HG03469 (cell line): ENCODE measurements at regions not wholly inside any gene's neighbourhood (a gene's known extent, or its start where the extent isn't known, plus 50 kb on each side); places are given as distances from the start of the nearest gene placed in this dataset.

Source experiments
- ATAC-seq: cut with Tn5 transposase; IDR thresholded peaks from one replicate; pipeline ENCODE4 v1.9.1; 2021; ENCODE audit warnings: mild to moderate bottlenecking, moderate library complexity, moderate number of reproducible peaks; ENCODE audit not compliant: unreplicated experiment

GRCh38 chr2:7976206-7976605 is 705.6 kb upstream of the ID2 start:
- no peak for ATAC-seq

DNA sequence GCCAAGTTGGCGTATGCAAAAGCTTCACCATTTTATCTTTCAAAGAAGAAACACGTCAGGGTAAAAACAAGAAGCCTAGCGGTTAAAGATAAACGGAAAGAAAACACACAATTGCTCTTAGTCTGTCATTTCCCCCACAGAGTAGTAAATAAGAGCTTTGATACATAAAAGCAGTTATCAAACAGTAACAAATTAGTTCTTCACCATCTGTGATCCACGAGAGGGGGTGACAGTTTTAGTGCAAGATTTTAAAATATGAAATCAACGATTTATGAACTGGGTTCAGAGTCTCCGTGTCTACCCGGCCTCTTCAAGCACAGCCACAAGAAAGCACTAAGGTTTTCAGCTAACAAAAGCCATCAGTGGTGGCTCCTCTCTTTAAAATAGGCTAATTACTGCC is 703.9 kb upstream of the ID2 start:
- no peak for ATAC-seq

DNA sequence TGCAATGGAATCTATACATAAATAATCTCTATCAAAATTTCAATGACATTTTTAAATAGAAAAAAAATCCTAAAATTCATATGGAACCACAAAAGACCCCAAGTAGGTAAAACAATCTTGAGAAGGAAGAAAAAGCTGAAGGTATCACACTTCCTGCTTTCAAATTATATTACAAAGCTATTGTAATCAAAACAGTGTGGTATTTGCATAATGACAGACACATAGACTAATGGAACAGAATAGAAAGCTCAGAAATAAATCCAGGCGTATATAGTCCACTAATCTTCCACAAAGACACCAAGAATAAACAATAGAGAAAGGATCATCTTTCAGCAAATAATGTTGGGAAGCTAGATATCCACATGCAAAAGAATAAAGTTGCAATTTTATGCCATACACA is 699.8 kb upstream of the ID2 start:
- ATAC-seq: no peak

DNA sequence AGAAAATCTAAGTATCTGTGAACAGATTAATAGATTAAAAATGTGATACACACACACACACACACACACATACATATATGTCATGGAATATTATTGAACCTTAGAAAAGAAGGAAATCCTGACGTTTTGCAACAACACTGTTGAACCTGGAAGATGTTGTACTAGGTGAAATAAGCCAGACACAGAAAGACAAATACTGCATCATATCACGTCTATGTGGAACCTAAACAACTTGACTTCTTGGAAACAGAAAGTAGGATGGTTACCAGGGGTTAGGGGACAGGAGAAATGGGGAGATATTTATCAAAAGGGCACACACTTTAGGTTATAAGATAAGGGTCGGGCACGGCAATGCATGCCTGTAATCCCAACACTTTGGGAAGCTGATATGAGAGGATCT is 698.4 kb upstream of the ID2 start:
- ATAC-seq: no peak

DNA sequence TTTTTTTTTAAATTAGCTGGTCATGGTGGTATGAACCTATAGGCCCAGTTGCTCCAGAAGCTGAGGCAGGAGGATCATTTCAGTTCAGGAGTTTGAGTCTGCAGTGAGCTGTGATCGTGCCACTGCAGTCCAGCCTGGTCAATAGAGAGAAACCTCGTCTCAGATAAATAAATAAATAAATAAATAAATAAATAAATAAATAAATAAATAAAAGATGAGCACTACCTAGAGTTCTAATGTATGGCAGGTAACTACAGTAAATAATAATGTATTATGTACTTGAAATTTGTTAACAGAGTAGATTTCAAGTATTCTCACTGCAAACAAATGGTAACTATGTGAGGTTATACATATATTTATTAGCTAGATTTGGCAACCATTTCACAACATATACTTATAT is 697.9 kb upstream of the ID2 start:
- ATAC-seq: no peak

DNA sequence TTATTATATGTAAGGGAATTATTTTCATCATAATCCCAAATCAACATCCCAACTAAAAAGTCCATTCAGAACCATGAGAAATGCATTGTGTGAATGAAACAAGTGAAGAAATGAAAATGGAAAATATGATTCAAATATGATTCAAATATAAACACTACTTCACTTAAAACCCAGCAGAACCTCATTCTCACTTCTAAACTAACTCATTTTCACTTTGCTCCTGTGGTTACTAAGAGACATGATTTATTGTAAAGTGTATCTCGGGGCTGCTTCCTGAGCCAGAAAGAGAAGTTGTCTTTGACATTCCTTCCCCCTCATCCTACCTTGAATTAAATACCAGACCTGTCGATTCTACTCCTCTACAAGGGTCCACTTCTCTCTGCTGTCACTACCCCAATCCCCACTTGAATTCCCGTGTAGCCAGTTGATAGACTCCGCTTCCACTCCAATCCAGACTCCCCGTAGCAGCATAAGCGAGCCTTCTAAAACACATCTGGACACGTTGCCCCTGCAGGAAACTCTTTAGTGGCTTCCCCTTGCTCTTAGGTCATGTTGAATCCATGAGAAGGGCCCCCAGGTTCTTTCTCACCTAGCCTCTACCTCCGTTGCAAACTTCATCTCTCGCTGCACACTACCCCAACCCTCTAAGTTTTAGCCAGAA is 697.0 kb upstream of the ID2 start:
- ATAC-seq: no peak

DNA sequence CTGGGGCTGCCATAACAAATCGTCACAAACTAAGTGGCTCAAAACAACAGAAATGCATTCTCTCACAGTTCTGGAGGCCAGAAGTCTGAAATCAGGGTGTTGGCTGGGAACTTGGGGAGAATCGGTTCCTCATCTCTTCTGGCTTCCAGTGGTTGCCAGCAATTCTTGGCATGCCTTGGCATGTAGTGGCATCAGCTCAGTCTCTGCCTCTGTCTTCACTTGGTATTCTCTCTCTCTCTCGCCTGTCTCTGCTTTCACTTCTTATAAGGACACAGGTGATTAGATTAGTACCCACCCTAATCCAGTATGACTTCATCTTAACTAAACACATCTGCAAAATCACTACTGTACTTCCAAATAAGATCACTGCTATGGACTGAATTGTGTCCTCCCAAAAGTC is 695.4 kb upstream of the ID2 start:
- ATAC-seq: no peak

GRCh38 chr2:7987992-7988391 is 693.9 kb upstream of the ID2 start:
- no peak for ATAC-seq

DNA sequence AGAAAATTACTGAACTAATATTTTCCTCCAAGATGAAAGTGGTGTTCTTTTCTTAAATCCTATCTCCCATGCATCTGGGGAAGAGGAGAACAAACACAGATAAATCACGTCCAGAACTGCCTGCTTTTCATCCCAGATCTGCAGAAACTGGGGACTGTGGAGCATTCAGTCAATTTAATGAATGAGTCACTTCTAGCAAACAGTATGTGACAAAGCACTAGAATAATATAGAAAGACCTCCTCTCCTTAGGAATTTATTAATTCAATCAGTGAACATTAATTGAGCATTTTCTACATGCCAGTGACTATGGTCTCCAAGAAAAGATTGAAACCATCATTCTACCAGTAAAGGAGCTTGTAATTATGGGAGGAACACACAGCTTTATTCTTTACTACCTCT is 693.4 kb upstream of the ID2 start:
- ATAC-seq: no peak

DNA sequence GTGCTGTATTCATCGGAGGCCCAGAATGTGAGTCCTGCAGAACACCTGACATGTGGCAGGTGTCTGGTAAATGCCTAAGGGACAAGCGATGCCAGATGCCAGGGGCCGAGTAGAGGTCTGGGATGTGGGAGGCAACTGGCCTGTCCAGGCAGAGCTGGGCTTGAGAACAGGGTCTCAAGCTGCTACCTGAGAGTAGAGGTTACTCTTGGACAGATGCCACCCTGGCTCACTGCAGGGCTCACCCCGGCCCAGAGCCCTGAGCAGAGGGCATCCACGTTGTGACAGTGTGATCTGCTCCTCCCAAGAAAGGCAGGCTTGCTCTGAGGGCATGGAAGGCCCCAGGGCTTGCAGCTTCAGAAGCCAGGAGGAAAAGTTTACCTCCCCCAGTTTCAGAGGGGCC is 692.0 kb upstream of the ID2 start:
- ATAC-seq: no peak

DNA sequence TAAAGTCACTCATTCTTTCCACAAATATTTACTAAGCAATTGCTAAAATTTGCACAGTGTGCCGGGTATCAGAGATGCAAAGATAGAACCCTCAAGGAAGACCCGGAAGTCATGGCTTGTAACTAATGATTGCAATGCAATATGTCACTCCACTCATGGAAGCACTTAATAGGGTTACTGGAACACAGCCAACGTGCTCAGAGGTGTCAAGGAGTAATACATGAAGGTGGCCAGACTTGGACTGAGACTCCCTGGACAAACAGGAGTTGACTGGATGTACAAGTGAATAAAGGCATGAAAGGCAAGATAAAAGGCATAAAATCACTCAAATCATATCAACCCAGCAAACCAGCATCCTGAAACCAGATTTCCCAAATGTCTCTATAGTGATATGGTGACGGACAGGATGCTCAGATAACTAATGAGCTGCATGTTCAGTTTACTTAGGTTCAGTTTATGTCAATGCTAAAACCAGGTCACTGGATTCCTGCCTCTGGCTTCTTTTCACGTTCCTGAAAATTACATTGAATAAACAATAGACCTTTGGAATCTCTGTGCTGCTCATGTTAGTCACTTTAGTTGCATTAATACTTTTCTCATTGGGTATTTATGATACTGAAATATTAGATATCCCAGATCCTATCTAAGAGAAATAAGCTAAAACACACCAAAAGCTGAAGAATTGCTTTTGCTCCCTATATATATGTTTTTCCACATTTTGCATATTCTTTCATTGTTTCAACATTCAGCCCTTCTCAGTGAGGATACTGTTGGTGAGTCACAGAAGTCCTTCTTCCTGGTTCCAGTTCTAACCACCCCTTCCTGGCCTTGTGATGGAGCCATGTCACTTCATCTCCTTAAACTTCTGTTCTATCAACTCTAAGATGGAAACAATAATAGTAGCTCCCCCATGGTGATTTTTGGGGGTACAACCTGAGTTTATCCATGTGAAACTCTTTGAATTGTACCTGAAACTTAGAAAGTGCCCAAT is 688.9 kb upstream of the ID2 start:
- ATAC-seq: no peak

- ATAC-seq: no peak
Observed at GRCh38 chr2:7994397-7994951, 687.4 kb upstream of the ID2 start.

DNA sequence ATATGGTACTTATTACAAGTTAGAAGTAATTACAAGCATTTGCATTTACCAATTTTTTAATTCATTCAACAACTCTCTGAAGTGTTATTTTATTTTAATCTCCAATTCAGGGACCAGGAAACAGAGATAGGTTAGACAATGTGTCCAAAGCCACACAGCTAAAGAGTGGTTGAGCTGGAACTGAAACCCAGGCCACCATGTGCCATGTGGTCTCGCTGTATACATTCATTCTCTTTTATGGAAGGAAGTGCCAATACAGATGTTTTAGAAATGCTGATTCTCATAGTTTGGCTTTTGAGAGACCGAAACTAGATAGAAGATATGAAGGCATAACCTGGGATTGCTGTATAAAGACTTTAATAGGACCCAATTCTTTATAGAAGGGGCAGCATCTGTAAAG is 684.6 kb upstream of the ID2 start:
- ATAC-seq: no peak

DNA sequence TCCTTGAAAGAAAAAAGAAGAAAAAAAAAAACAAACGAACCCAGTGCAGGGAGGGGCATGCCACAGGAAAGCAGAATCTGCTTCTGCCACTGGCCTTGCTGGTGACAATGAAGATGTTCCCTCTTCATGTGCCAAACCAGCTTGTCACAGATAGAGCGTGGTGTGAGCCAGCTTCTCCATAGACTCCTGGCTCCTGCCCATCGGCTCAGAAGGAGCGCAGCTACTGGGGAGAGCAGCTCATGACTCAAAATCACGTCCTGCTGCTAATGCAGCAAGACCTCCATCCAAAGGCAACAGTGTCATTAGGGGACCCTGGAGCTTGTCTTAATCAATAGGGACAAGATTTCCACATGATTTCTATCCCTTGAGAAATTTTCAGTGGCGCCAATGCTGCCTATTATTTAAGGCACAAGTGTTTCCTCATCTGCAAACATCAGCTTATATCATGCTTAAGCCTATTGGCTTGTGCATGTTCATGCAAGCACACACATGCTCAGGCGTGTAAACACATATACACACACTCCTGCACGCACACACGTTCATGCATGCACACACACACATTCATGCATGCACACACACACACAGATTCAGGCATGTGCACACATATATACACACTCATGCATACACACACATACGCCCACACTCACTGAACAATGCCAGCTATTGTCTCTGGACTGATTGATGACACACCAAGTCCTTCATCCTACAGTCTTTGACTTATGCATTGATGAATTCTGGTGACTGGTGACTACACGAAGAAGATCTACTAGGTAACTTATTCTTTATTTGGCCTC is 682.0 kb upstream of the ID2 start:
- ATAC-seq: no peak

DNA sequence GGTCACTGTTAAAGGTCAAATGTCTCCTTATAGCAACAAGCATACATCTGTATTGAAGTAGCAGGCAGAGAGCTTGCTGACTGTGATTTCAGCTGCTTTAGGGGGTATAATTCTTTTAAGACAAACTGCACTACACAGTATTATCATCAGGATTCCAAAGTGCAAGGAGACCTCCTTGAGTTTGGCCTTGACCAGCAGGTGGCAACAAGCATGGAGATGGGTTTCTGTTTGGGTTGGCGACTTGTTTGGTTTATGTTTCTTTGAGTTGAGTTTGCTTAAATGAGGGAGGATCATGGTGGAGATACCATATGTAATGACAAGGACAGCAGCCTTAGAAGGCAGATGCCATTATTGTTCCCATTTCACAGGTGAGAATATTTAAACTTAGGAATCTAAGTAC is 681.0 kb upstream of the ID2 start:
- no peak for ATAC-seq

GRCh38 chr2:8002765-8003393 is 679.0 kb upstream of the ID2 start:
- no peak for ATAC-seq

DNA sequence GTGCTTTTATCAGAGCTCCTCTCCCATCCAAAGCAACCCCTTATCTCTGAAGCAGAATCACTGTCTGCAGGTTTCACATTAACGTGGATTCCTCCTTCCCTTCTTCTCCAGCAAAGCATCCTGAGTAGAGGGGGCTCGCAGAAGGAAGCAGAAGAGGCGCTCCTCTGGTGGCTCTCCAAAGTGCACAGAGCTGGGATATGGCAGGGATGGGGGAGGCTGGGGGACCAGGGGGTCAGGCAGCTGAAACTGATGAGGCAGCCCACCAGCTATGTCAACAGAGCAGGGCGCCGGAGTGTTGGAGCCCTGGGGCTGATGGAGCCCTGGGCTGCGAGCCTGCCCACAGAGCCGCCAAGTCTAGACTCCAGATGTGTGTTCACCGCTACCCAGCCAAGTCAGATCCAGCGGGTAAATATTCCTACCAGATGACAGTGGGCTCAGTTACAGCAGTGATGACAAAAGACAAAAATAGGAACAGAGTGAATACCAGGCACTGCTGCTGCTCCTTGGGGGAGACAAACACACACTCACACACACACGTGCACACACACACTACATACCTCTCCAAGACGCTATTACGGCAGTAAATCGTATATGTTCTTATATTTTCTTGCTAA is 678.3 kb upstream of the ID2 start:
- ATAC-seq: no peak

DNA sequence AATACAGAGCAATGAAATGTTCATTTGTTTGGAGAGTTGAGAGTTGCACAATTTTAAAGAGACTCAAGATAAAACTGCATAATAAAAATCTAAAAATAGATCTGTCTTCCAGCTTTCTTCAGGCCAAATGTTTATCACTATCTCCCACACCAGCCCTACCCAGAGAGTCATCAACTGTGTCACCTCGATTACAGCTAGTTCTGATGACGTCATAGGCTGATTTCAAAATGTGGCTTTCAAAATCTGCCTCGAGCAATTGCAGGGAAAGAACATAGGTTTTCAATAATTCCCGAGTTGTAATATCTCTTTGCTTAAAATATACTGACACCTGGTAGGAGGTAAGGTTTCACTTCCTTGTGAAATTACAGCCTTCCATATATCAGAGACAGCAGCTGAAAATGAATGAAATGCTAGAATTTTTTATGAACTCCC is 677.6 kb upstream of the ID2 start:
- ATAC-seq: no peak

- ATAC-seq: no peak
Observed at GRCh38 chr2:8006181-8006580, 675.7 kb upstream of the ID2 start.

DNA sequence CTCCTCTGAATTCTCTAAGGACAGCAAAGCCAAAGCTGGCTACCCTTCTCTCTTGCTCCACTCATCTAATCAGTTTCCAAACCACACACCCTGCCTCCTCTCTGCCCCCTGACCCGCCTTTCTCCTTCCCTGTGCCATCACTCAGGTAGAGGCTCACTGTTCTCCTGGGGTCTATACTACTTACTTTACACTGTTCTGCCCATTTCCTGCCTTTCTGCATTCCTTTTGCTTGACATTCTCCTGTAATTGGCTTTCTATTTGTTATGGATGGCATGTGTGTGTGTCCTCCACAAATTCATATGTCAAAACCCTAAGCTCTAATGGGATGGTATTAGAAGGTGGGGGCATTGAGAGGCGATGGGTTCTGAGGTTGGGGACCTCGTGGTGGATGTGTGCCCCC is 675.2 kb upstream of the ID2 start:
- no peak for ATAC-seq
